CD4-positive, CD25-positive, alpha-beta regulatory T cell (primary cell): ENCODE measurements at regions not wholly inside any gene's neighbourhood (a gene's known extent, or its start where the extent isn't known, plus 50 kb on each side); places are given as distances from the start of the nearest gene placed in this dataset.
A peak's percentile ranks its signal among the peaks of the same experiment; 100 is the strongest.

Experiments used
- ATAC-seq, 2 donors: fragments of 150-1000 bp; cut with Tn5 transposase; one replicate each; pipeline ENCODE4 v1.10.0; 2021; ENCODE audit warnings: low read depth in 2 of 2, moderate number of reproducible peaks in 2 of 2, moderate library complexity in 1 of 2
- DNase-seq, 3 donors: peaks; one replicate each; pipeline versions ENCODE4 v3.0.0 to v3.0.0-alpha.2; 2012 to 2022; ENCODE audit warnings: mixed read lengths in 1 of 3
- H3K27ac ChIP-seq: one replicate; pipeline ENCODE4 v1.7.0; 2013; ENCODE audit warnings: mild to moderate bottlenecking, low read length; ENCODE audit not compliant: insufficient read depth, poor library complexity, severe bottlenecking
- H3K27me3 ChIP-seq: one replicate; pipeline ENCODE4 v1.7.0; 2013; ENCODE audit warnings: low read length; ENCODE audit not compliant: control insufficient read depth, insufficient read depth
- H3K36me3 ChIP-seq: one replicate; pipeline ENCODE4 v1.7.0; 2013; ENCODE audit warnings: mild to moderate bottlenecking, low read length, moderate library complexity; ENCODE audit not compliant: control insufficient read depth, insufficient read depth
- H3K4me1 ChIP-seq: 2 replicates; pipeline ENCODE4 v1.7.0; 2013; ENCODE audit warnings: mild to moderate bottlenecking, low read length; ENCODE audit not compliant: insufficient read depth, control insufficient read depth, poor library complexity, severe bottlenecking
- H3K4me3 ChIP-seq: one replicate; pipeline ENCODE4 v1.7.0; 2013; ENCODE audit warnings: low read depth, mild to moderate bottlenecking, low read length, moderate library complexity
- H3K9me3 ChIP-seq, 2 experiments: 1 replicate in 1 of 2; 2 replicates in 1 of 2; pipeline ENCODE4 v1.7.0; 2013; ENCODE audit warnings: low read length in 2 of 2, mild to moderate bottlenecking in 1 of 2, moderate library complexity in 1 of 2; ENCODE audit not compliant: control insufficient read depth in 2 of 2
- H3K27ac Mint-ChIP-seq, 3 donors: one replicate each; pipeline ENCODE4 v1.8.0; 2020 to 2022; ENCODE audit warnings: mild to moderate bottlenecking in 3 of 3, mixed read lengths in 3 of 3, moderate library complexity in 2 of 3
- H3K27me3 Mint-ChIP-seq: one replicate; pipeline ENCODE4 v1.8.0; 2022; ENCODE audit warnings: mild to moderate bottlenecking, mixed read lengths
- H3K36me3 Mint-ChIP-seq: one replicate; pipeline ENCODE4 v1.8.0; 2020; ENCODE audit warnings: mixed read lengths
- H3K4me1 Mint-ChIP-seq, 4 donors: one replicate each; pipeline ENCODE4 v1.8.0; 2020 to 2022; ENCODE audit warnings: mixed read lengths in 4 of 4, mild to moderate bottlenecking in 1 of 4
- H3K4me3 Mint-ChIP-seq, 4 donors: one replicate each; pipeline ENCODE4 v1.8.0; 2020 to 2022; ENCODE audit warnings: mild to moderate bottlenecking in 4 of 4, mixed read lengths in 4 of 4, moderate library complexity in 3 of 4
- H3K9me3 Mint-ChIP-seq, 7 donors: one replicate each; pipeline ENCODE4 v1.8.0; 2020 to 2022; ENCODE audit warnings: mixed read lengths in 7 of 7, mild to moderate bottlenecking in 3 of 7, moderate library complexity in 2 of 7

DNA sequence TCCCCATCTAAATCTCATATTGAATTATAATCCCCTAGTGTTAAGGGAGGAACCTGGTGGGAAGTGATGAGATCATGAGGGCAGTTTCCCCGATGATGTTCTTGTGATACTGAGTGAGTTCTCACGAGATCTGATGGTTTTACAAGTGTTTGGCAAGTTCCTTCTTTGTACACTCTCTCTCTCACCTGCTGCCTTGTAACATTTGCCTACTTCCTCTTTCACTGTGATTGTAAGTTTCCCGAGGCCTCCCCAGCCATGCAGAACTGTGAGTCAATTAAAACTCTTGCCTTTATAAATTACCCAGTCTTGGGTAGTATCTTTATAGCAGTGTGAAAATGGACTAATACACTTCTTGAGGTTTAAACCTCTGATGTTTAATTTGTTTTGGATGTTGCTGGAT lies 177.5 kb downstream of the CD8B2 start:
- Mint-ChIP-seq H3K4me1 (no peaks in the 10 kb centered on the region), H3K36me3 (no peaks in the 10 kb centered on the region), H3K27me3 (peaks cover 5% of the 10 kb centered on the region), H3K4me3 (no peak overlapping the region), H3K27ac (no peak overlapping the region), H3K9me3 (peaks cover 0 to 11% (median 2%) of the 10 kb centered on the region in 7 donors)
- Histone ChIP-seq H3K36me3 (no peaks in the 10 kb centered on the region), H3K4me3 (no peak overlapping the region), H3K9me3 (no peaks in the 10 kb centered on the region), H3K27me3 (peaks cover 2% of the 10 kb centered on the region), H3K27ac (no peak overlapping the region), H3K4me1 (no peaks in the 10 kb centered on the region)
- ATAC-seq = no peak
- no peak for DNase-seq

DNA sequence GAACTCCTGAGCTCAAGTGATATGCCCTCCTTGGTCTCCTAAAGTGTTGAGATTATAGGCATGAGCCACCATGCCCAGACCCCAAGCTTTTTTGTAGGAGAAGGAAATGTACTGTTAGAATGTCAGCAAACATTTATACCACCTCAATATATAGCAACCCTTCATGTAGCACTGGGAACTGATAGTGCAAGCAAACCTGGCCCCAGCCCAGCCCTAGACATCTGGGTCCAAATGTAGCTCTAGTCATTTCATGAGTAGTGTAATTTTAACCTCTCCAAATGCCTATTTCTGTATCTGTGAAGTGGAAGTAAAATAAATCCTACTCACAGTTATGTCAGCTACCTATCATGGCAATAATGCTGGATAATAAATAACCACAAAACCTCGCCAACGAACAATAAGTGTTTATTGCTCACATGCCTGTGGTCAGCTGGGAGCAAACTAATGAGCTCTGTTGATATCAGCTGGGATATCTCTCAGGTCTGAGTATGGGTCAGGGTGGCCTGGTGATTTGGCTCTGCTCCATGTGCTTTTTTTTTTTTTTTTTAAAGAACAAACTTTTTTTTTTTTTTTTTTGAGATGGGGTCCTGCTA lies 180.4 kb downstream of the CD8B2 start:
- DNase-seq (no peak), ATAC-seq (no peak)
- Mint-ChIP-seq H3K27me3 (no peaks in the 10 kb centered on the region), H3K4me1 (no peaks in the 10 kb centered on the region), H3K27ac (no peak overlapping the region), H3K9me3 (peaks cover 0 to 11% (median 5%) of the 10 kb centered on the region in 7 donors), H3K4me3 (no peak overlapping the region), H3K36me3 (no peaks in the 10 kb centered on the region)
- H3K36me3 ChIP-seq = no peaks in the 10 kb centered on the region
- no peaks in the 10 kb centered on the region for H3K4me1 ChIP-seq
- no peak overlapping the region for H3K27ac ChIP-seq
- H3K27me3 ChIP-seq = no peaks in the 10 kb centered on the region
- H3K9me3 ChIP-seq = no peaks in the 10 kb centered on the region
- no peak overlapping the region for H3K4me3 ChIP-seq

DNA sequence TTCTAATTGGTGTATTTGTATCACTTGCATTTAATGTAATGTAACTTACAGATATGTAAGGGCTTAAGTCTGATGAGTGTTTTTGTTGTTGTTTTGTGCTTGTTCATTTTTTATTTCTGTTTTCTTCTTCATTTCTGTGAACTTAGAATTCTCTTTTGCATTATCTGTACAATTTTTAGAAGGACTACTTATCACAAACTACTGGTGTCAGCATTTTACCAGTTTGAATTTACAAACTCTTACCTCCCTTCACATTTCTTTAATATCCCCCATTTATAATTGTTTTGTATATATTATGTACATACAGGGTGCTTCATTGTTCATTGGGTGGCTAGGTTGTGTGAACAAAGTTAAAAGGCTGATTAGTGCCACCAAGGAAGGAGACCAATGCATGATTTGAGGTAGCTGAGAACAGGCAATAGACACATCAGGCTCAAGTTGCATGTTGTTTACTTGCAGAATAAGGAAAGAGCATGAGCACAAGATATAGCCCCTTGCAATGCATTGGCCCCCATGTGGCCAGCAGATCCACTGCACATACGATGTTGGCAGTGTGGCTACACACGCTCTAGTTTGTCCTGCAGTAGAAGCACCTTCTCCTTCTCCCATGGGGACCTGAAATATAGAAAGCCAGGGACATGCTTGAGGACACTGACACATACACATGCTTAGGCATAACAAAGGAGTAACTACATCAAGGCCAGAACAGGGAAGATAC lies 198.2 kb downstream of the CD8B2 start:
- Histone ChIP-seq H3K27ac (no peak overlapping the region), H3K4me1 (no peaks in the 10 kb centered on the region), H3K9me3 (peaks cover 6 to 12% of the 10 kb centered on the region in 2 experiments), H3K36me3 (no peaks in the 10 kb centered on the region), H3K27me3 (peaks cover 2% of the 10 kb centered on the region), H3K4me3 (no peak overlapping the region)
- no peak for ATAC-seq
- Mint-ChIP-seq H3K4me1 (no peaks in the 10 kb centered on the region), H3K9me3 (peaks cover 0 to 16% (median 5%) of the 10 kb centered on the region in 7 donors), H3K27me3 (peaks cover 10% of the 10 kb centered on the region), H3K27ac (no peak overlapping the region), H3K36me3 (no peaks in the 10 kb centered on the region), H3K4me3 (no peak overlapping the region)
- no peak for DNase-seq

DNA sequence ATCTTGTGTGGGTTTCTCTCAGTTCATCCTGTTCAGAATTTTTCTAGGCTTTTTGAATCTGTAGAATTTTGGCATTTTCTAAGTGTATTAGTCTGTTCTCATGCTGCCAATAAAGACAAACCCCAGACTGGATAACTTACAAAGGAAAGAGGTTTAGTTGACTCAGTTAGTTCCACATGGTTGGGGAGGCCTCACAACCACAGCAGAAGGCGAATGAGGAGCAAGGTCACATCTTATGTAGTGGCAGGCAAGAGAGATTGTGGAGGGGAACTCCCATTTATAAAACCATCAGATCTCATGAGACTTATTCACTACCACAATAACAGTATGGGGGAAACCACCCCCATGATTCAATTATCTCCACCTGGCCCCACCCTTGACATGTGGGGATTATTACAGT lies 199.2 kb downstream of the ST6GAL2 start:
- H3K4me3 Mint-ChIP-seq = no peak overlapping the region
- H3K27ac Mint-ChIP-seq = no peak overlapping the region
- no peaks in the 10 kb centered on the region for H3K36me3 ChIP-seq
- peaks cover 6 to 12% of the 10 kb centered on the region in 2 experiments for H3K9me3 ChIP-seq
- no peaks in the 10 kb centered on the region for H3K36me3 Mint-ChIP-seq
- no peak for ATAC-seq
- peaks cover 0 to 16% (median 5%) of the 10 kb centered on the region in 7 donors for H3K9me3 Mint-ChIP-seq
- H3K4me1 Mint-ChIP-seq = no peaks in the 10 kb centered on the region
- no peak overlapping the region for H3K4me3 ChIP-seq
- H3K27me3 ChIP-seq = peaks cover 2% of the 10 kb centered on the region
- H3K4me1 ChIP-seq = no peaks in the 10 kb centered on the region
- DNase-seq = no peak
- no peak overlapping the region for H3K27ac ChIP-seq
- H3K27me3 Mint-ChIP-seq = peaks cover 10% of the 10 kb centered on the region

DNA sequence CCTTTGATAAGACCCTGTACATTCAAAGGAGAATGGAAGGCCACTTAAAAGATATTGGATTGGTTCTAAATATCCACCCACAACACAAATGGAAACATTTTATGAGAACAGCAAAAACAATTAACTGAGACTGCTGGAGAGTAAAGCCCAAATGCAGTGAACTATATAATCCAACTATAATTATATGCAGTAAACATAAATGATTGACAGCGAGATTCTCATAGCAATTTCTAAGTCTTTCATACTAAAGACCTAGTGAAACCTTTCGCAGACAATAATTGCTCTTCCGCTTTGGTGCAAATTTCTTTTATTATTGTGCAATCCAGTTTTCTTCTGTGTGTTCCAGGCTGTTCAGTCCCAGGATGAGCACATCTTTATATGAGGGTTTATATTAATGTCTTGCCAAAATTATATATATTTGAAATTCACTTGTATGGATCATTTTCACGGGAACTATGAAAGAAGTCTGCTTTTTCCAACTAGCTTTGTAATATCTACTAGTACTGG lies 190.9 kb downstream of the ST6GAL2 start:
- Histone ChIP-seq H3K27ac (no peak overlapping the region), H3K27me3 (no peaks in the 10 kb centered on the region), H3K9me3 (no peaks in the 10 kb centered on the region), H3K4me1 (no peaks in the 10 kb centered on the region), H3K4me3 (no peak overlapping the region), H3K36me3 (no peaks in the 10 kb centered on the region)
- no peaks in the 10 kb centered on the region for H3K4me1 Mint-ChIP-seq
- H3K9me3 Mint-ChIP-seq = peaks cover 0 to 4% (median 0%) of the 10 kb centered on the region in 7 donors
- H3K27ac Mint-ChIP-seq = no peak overlapping the region
- no peaks in the 10 kb centered on the region for H3K27me3 Mint-ChIP-seq
- DNase-seq (no peak), ATAC-seq (no peak)
- H3K4me3 Mint-ChIP-seq = no peak overlapping the region
- H3K36me3 Mint-ChIP-seq = no peaks in the 10 kb centered on the region

DNA sequence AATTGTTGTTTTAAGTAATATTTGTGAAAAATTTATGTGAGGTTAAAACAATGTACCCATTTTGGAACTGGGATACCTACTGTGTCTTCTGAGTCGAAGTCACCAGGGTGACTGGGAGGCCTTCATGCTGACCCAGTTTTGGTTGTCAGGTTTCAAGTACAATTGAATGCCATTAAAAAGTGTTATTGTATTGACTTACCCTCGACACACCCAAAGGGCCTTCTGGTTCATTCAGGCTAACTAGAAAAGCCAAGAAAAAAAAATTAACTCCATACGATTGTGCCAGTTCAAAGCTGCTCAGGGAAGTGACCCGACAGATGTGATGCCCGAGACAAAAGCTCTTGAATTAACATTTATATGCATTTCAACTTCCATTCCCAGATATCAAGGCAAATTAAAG lies 190.0 kb downstream of the ST6GAL2 start:
- Mint-ChIP-seq H3K9me3 (peaks cover 0 to 4% (median 0%) of the 10 kb centered on the region in 7 donors), H3K4me3 (no peak overlapping the region), H3K27me3 (no peaks in the 10 kb centered on the region), H3K27ac (no peak overlapping the region), H3K4me1 (no peaks in the 10 kb centered on the region), H3K36me3 (no peaks in the 10 kb centered on the region)
- H3K9me3 ChIP-seq = no peaks in the 10 kb centered on the region
- no peak overlapping the region for H3K27ac ChIP-seq
- no peak overlapping the region for H3K4me3 ChIP-seq
- no peak for ATAC-seq
- no peaks in the 10 kb centered on the region for H3K27me3 ChIP-seq
- no peak for DNase-seq
- no peaks in the 10 kb centered on the region for H3K4me1 ChIP-seq
- no peaks in the 10 kb centered on the region for H3K36me3 ChIP-seq

DNA sequence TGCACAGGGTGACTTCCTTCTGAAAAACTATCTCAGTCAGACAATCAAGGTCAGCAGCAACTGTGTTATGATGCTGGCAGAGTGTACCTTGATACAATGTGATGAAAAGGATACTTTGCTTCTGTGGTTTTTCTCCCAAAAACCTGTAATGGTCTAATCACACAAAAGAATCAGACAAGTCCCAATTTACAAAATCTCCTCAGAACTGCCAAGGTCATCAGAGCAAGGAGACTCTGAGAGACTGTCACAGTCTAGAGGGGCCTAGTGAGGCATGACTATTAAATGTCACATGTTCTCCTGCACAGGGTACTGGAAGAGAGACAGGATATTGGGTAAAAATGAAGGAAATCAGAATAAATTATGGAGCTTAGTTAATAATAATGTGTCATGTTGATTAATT lies 185.4 kb downstream of the ST6GAL2 start:
- Histone ChIP-seq H3K9me3 (no peaks in the 10 kb centered on the region), H3K4me3 (no peak overlapping the region), H3K27me3 (no peaks in the 10 kb centered on the region), H3K36me3 (no peaks in the 10 kb centered on the region), H3K27ac (no peak overlapping the region), H3K4me1 (no peaks in the 10 kb centered on the region)
- Mint-ChIP-seq H3K36me3 (no peaks in the 10 kb centered on the region), H3K27me3 (no peaks in the 10 kb centered on the region), H3K4me1 (no peaks in the 10 kb centered on the region), H3K9me3 (peaks cover 0 to 2% (median 0%) of the 10 kb centered on the region in 7 donors), H3K27ac (no peak overlapping the region), H3K4me3 (peak overlapping the region in 1 of 4 donors; percentile 63)
- no peak for DNase-seq
- ATAC-seq = no peak
